ENCODE measurements at regions not wholly inside any gene's neighbourhood (a gene's known extent, or its start where the extent isn't known, plus 50 kb on each side); places are given as distances from the start of the nearest gene placed in this dataset.

DNA sequence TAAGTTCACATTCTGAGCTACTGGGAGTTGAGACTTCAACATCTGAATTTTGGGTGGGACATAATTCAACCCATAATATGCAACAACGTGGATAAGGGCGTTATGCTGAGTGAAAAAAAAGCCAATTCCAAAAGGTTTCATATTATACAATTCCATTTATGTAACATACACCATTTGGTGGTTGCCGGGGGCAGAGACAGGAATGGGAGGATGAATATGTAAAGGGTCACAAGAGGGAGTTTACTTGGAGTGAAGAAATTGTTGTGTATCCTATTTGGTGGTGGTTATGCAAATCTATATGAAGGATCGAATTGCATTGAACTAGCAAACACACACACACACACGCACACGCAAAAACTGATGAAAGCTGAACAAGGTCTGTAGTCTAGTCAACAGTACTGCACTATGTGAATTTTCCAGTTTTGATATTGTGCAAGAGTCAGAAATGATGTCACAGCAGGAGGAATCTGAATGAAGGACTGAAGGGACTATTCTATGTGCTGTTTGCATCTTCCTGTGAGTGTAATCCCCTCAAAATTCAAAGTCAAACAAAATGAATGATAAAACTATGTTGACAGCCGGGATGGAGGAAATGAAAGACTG lies 249.2 kb upstream of the HABP2 start:
- H3K27ac ChIP-seq (ENCODE audit: low read length) = no peak overlapping the region
- H3K9me2 ChIP-seq (ENCODE audit: insufficient read depth, low read length) = no peaks in the 10 kb centered on the region
- no peaks in the 10 kb centered on the region for H3K27me3 ChIP-seq (ENCODE audit: insufficient read depth, low read depth, low read length)

DNA sequence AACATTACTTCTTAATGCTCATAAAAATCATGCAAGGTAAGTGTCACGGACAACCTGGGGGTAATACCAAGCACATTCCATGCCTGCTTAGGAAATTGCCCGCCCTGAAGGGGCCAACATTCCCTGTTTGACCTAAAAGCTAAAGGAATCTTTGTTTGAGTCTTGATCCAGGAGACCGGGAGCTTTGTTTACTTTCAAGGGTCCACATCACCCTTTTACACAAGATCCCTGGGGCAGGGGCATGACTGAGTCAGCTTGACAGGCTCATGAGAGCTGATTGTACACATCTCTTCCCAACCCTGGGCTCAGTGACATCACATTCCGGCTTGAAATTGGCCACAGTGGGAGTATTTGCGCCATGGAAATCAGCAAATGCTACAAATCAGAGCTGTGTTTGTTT lies 248.1 kb upstream of the HABP2 start:
- Histone ChIP-seq H2AFZ (ENCODE audit: low read depth, low read length) (no peak overlapping the region), H3K4me3 (ENCODE audit: low read length) (no peak overlapping the region), H3K79me2 (replicated peaks; ENCODE audit: insufficient read depth, low read length) (no peaks in the 10 kb centered on the region), H3K27me3 (ENCODE audit: insufficient read depth, low read depth, low read length) (no peaks in the 10 kb centered on the region), H3K9me2 (ENCODE audit: insufficient read depth, low read length) (no peaks in the 10 kb centered on the region), H3K4me2 (ENCODE audit: low read length) (no peak overlapping the region), H3F3A (ENCODE audit: insufficient read depth, low read length, poor library complexity, severe bottlenecking) (no peaks in the 10 kb centered on the region), H3K36me3 (ENCODE audit: insufficient read depth, low read length) (no peaks in the 10 kb centered on the region), H3K27ac (ENCODE audit: low read length) (no peak overlapping the region), H4K20me1 (ENCODE audit: insufficient read depth) (no peaks in the 10 kb centered on the region), H3K9ac (ENCODE audit: low read length) (no peak overlapping the region), H3K9me3 (ENCODE audit: low read length) (no peaks in the 10 kb centered on the region)
- TF ChIP-seq, protein P1, sequence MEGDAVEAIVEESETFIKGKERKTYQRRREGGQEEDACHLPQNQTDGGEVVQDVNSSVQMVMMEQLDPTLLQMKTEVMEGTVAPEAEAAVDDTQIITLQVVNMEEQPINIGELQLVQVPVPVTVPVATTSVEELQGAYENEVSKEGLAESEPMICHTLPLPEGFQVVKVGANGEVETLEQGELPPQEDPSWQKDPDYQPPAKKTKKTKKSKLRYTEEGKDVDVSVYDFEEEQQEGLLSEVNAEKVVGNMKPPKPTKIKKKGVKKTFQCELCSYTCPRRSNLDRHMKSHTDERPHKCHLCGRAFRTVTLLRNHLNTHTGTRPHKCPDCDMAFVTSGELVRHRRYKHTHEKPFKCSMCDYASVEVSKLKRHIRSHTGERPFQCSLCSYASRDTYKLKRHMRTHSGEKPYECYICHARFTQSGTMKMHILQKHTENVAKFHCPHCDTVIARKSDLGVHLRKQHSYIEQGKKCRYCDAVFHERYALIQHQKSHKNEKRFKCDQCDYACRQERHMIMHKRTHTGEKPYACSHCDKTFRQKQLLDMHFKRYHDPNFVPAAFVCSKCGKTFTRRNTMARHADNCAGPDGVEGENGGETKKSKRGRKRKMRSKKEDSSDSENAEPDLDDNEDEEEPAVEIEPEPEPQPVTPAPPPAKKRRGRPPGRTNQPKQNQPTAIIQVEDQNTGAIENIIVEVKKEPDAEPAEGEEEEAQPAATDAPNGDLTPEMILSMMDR (IDR thresholded peaks at IDR 0.05; ENCODE audit: poor library complexity, severe bottlenecking) = no peak
- no peak for TF ChIP-seq MXI1 (conservative IDR thresholded peaks at IDR 0.05; ENCODE audit: poor library complexity, severe bottlenecking)
- no peak for TF ChIP-seq SMC3 (conservative IDR thresholded peaks at IDR 0.05; ENCODE audit: poor library complexity)
- no peak for TF ChIP-seq EP300 (conservative IDR thresholded peaks at IDR 0.05; ENCODE audit: poor library complexity, severe bottlenecking)
- no peak for TF ChIP-seq TAF1 (IDR thresholded peaks at IDR 0.05; ENCODE audit: low read depth)
- TF ChIP-seq POLR2AphosphoS5 (IDR thresholded peaks at IDR 0.05) = no peak
- TF ChIP-seq RAD21 (conservative IDR thresholded peaks at IDR 0.05) = no peak
- no peak for TF ChIP-seq EZH2 (IDR thresholded peaks at IDR 0.05; ENCODE audit: borderline replicate concordance, insufficient read depth, low read length, poor library complexity, severe bottlenecking)
- TF ChIP-seq, protein P2, sequence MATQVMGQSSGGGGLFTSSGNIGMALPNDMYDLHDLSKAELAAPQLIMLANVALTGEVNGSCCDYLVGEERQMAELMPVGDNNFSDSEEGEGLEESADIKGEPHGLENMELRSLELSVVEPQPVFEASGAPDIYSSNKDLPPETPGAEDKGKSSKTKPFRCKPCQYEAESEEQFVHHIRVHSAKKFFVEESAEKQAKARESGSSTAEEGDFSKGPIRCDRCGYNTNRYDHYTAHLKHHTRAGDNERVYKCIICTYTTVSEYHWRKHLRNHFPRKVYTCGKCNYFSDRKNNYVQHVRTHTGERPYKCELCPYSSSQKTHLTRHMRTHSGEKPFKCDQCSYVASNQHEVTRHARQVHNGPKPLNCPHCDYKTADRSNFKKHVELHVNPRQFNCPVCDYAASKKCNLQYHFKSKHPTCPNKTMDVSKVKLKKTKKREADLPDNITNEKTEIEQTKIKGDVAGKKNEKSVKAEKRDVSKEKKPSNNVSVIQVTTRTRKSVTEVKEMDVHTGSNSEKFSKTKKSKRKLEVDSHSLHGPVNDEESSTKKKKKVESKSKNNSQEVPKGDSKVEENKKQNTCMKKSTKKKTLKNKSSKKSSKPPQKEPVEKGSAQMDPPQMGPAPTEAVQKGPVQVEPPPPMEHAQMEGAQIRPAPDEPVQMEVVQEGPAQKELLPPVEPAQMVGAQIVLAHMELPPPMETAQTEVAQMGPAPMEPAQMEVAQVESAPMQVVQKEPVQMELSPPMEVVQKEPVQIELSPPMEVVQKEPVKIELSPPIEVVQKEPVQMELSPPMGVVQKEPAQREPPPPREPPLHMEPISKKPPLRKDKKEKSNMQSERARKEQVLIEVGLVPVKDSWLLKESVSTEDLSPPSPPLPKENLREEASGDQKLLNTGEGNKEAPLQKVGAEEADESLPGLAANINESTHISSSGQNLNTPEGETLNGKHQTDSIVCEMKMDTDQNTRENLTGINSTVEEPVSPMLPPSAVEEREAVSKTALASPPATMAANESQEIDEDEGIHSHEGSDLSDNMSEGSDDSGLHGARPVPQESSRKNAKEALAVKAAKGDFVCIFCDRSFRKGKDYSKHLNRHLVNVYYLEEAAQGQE (IDR thresholded peaks at IDR 0.05; ENCODE audit: borderline replicate concordance) = no peak

More for the DNA sequence above, 249.2 kb upstream of the HABP2 start:
- Histone ChIP-seq H3K4me3 (ENCODE audit: low read length) (no peak overlapping the region), H3K36me3 (ENCODE audit: insufficient read depth, low read length) (no peaks in the 10 kb centered on the region), H3K4me2 (ENCODE audit: low read length) (no peak overlapping the region), H3K79me2 (replicated peaks; ENCODE audit: insufficient read depth, low read length) (no peaks in the 10 kb centered on the region), H4K20me1 (ENCODE audit: insufficient read depth) (no peaks in the 10 kb centered on the region), H3K9ac (ENCODE audit: low read length) (no peak overlapping the region), H3K9me3 (ENCODE audit: low read length) (no peaks in the 10 kb centered on the region), H3F3A (ENCODE audit: insufficient read depth, low read length, poor library complexity, severe bottlenecking) (no peaks in the 10 kb centered on the region), H2AFZ (ENCODE audit: low read depth, low read length) (no peak overlapping the region)
- TF ChIP-seq MXI1 (conservative IDR thresholded peaks at IDR 0.05; ENCODE audit: poor library complexity, severe bottlenecking) (no peak), SMC3 (conservative IDR thresholded peaks at IDR 0.05; ENCODE audit: poor library complexity) (no peak), EZH2 (IDR thresholded peaks at IDR 0.05; ENCODE audit: borderline replicate concordance, insufficient read depth, low read length, poor library complexity, severe bottlenecking) (no peak), TAF1 (IDR thresholded peaks at IDR 0.05; ENCODE audit: low read depth) (no peak), EP300 (conservative IDR thresholded peaks at IDR 0.05; ENCODE audit: poor library complexity, severe bottlenecking) (no peak), POLR2AphosphoS5 (IDR thresholded peaks at IDR 0.05) (no peak), RAD21 (conservative IDR thresholded peaks at IDR 0.05) (no peak)
- TF ChIP-seq, protein P1 (IDR thresholded peaks at IDR 0.05; ENCODE audit: poor library complexity, severe bottlenecking) = no peak
- TF ChIP-seq, protein P2 (IDR thresholded peaks at IDR 0.05; ENCODE audit: borderline replicate concordance) = no peak
